Caco-2 (cell line): ENCODE measurements at regions not wholly inside any gene's neighbourhood (a gene's known extent, or its start where the extent isn't known, plus 50 kb on each side); places are given as distances from the start of the nearest gene placed in this dataset.

Source experiments
- BruUV-seq: library from RNA; stranded (reverse); fragments of 400-500 nt; replicated peaks from 2 replicates; lab custom pipeline; 2021; lab: Mats Ljungman, UMichigan
- CTCF ChIA-PET: fragments of 300-600 bp; sonication (Branson Sonifier 250); formaldehyde crosslinking; loops from one replicate; lab custom pipeline; 2022; ENCODE audit warnings: antibody characterized with exemption; lab: Charles Lee
- POLR2A ChIA-PET: fragments of 300-600 bp; sonication (Branson Sonifier 250); formaldehyde crosslinking; loops from one replicate; lab custom pipeline; 2022; ENCODE audit warnings: antibody characterized with exemption; lab: Charles Lee
- DNase-seq, 2 experiments: peaks; one replicate each; pipeline versions ENCODE4 v3.0.0 to v3.0.0-alpha.2; 2020 to 2022
- H3K27me3 ChIP-seq: replicated peaks from 2 replicates; pipeline ENCODE4 v1.6.0; 2011; ENCODE audit warnings: low read length; ENCODE audit not compliant: control insufficient read depth, insufficient read depth
- H3K36me3 ChIP-seq: 2 replicates; pipeline ENCODE4 v1.5.1; 2011; ENCODE audit warnings: low read length; ENCODE audit not compliant: control insufficient read depth, insufficient read depth
- H3K4me1 ChIP-seq: fragments of 250-450 bp; sonication (Bioruptor Pico); 2 replicates; pipeline ENCODE4 v1.5.1; 2020; ENCODE audit warnings: mild to moderate bottlenecking
- H3K4me3 ChIP-seq: 2 replicates; pipeline ENCODE4 v1.5.1; 2011; ENCODE audit warnings: low read depth, mild to moderate bottlenecking, control low read depth, low read length
- H3K9me3 ChIP-seq: fragments of 250-450 bp; sonication (Bioruptor Pico); 2 replicates; pipeline ENCODE4 v1.5.1; 2020; ENCODE audit warnings: mild to moderate bottlenecking, moderate library complexity
- H3K27ac Mint-ChIP-seq: one replicate; pipeline ENCODE4 v1.8.0; 2022; ENCODE audit warnings: mixed read lengths; ENCODE audit not compliant: unreplicated experiment
- H3K27me3 Mint-ChIP-seq: one replicate; pipeline ENCODE4 v1.8.0; 2022; ENCODE audit warnings: mixed read lengths; ENCODE audit not compliant: insufficient read depth, unreplicated experiment
- H3K36me3 Mint-ChIP-seq: one replicate; pipeline ENCODE4 v1.8.0; 2022; ENCODE audit warnings: mild to moderate bottlenecking, mixed read lengths; ENCODE audit not compliant: insufficient read depth, unreplicated experiment
- H3K4me1 Mint-ChIP-seq: one replicate; pipeline ENCODE4 v1.8.0; 2022; ENCODE audit warnings: low read depth, mixed read lengths; ENCODE audit not compliant: unreplicated experiment
- H3K4me3 Mint-ChIP-seq: one replicate; pipeline ENCODE4 v1.8.0; 2022; ENCODE audit warnings: mild to moderate bottlenecking, moderate library complexity, mixed read lengths; ENCODE audit not compliant: unreplicated experiment
- H3K9me3 Mint-ChIP-seq: one replicate; pipeline ENCODE4 v1.8.0; 2022; ENCODE audit warnings: mixed read lengths; ENCODE audit not compliant: unreplicated experiment
- CTCF ChIP-seq, 2 experiments: fragments of 200-600 bp in 1 of 2; IDR thresholded peaks; 1 replicate in 1 of 2; 2 replicates in 1 of 2; pipeline versions ENCODE4 v1.5.1 to v1.8.0; 2011 to 2022; ENCODE audit warnings: antibody characterized with exemption in 1 of 2, control low read depth in 1 of 2, inconsistent platforms in 1 of 2, low read depth in 1 of 2, low read length in 1 of 2, mild to moderate bottlenecking in 1 of 2, moderate library complexity in 1 of 2; ENCODE audit not compliant: insufficient read depth in 1 of 2, severe bottlenecking in 1 of 2, unreplicated experiment in 1 of 2
- intact Hi-C: fragments of 100-400 bp; cut with micrococcal nuclease; formaldehyde crosslinking; loops from one replicate; pipeline ENCODE4 v1.10.0; 2022; ENCODE audit not compliant: unreplicated experiment

DNA sequence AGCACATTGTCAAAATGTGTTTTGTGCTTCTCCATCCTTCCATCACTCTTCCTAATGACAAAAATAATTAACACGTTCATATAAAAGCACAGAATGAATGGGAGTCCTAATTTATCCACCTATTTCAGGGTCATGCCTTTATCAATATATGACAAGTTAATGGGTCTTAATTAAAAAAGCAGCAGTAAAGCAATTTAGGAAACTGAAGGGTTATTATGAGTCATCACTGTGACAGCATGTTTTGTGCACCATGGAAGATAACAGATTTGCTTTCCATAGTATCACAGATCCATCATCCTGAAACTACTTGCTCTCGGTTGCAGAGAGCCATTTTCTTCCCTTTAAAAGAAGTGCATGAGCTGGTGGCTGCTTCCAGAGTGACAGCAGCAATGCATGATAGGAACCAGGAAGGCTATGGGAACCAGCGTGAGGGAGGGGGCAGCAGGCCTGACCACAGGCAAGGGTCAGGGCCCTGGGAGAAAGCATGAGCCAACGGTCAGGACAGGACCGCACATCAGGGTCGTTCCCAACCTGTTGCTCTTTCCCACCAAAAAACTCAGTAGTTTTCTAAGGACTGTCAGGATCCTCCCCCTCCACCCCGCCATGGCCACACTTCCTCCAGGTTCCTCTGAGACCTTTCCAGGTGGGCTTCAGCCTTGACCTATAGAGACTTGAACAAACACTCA is 784.1 kb downstream of the UQCRFS1 start:
- intact Hi-C loops, result no loop called here
- Histone ChIP-seq H3K4me3 (no peak overlapping the region), H3K36me3 (no peaks in the 10 kb centered on the region), H3K27me3 (no peaks in the 10 kb centered on the region), H3K4me1 (no peaks in the 10 kb centered on the region), H3K9me3 (no peaks in the 10 kb centered on the region)
- CTCF ChIA-PET, result no interaction called here
- Mint-ChIP-seq H3K4me3 (no peak overlapping the region), H3K27me3 (peaks cover 3% of the 10 kb centered on the region), H3K4me1 (no peaks in the 10 kb centered on the region), H3K36me3 (no peaks in the 10 kb centered on the region), H3K9me3 (peaks cover 23% of the 10 kb centered on the region), H3K27ac (no peak overlapping the region)
- POLR2A ChIA-PET, result no interaction called here
- TF ChIP-seq CTCF (IDR thresholded peaks at IDR 0.05; ENCODE audit: insufficient read depth in 1 of 2, low read depth in 1 of 2, low read length in 1 of 2, severe bottlenecking in 1 of 2, unreplicated experiment in 1 of 2), result no peak
- no peak for DNase-seq
- BruUV-seq, result no TSS peak

DNA sequence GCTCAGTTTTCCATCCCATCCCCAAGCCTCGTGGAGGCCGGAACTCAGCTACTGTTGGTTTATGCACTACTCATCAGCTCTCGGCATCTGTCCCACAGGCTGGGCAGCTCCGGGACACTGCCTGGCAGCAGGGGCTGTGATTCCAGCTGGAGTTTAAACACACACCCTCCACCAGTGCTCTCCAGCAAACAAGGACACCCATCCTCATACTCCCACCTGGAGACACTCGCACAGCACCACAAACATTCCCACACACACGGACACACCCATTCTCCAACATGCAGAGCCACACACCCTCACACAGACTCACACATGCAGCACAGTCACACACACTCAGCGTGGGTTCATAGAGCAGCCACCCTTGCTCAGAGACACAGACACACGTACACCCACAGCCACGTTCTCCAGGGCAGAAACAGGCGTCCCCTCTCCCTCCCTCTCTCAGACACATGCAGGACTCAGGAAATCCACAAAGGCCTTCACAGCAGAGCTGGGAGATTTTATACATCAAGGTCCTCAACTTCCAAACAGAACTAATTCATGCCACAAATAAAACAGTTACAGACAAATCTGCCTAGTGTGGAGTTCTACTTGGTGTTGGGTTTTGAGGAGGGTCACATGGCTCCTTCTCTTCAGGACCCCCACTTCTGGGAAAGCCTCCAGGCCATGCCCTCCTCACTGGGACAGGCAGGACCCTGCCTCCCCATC is 785.4 kb downstream of the UQCRFS1 start:
- no peaks in the 10 kb centered on the region for H3K36me3 Mint-ChIP-seq
- Histone ChIP-seq H3K36me3 (no peaks in the 10 kb centered on the region), H3K4me3 (no peak overlapping the region), H3K4me1 (no peaks in the 10 kb centered on the region), H3K27me3 (no peaks in the 10 kb centered on the region), H3K9me3 (no peaks in the 10 kb centered on the region)
- intact Hi-C loops, result no loop called here
- H3K9me3 Mint-ChIP-seq, result peaks cover 11% of the 10 kb centered on the region
- no TSS peak for BruUV-seq
- H3K27me3 Mint-ChIP-seq, result no peaks in the 10 kb centered on the region
- no peak overlapping the region for H3K27ac Mint-ChIP-seq
- no peak overlapping the region for H3K4me3 Mint-ChIP-seq
- no peak for DNase-seq
- no peak for TF ChIP-seq CTCF (IDR thresholded peaks at IDR 0.05; ENCODE audit: insufficient read depth in 1 of 2, low read depth in 1 of 2, low read length in 1 of 2, severe bottlenecking in 1 of 2, unreplicated experiment in 1 of 2)
- ChIA-PET POLR2A (no interaction called here), CTCF (no interaction called here)
- H3K4me1 Mint-ChIP-seq, result no peaks in the 10 kb centered on the region

DNA sequence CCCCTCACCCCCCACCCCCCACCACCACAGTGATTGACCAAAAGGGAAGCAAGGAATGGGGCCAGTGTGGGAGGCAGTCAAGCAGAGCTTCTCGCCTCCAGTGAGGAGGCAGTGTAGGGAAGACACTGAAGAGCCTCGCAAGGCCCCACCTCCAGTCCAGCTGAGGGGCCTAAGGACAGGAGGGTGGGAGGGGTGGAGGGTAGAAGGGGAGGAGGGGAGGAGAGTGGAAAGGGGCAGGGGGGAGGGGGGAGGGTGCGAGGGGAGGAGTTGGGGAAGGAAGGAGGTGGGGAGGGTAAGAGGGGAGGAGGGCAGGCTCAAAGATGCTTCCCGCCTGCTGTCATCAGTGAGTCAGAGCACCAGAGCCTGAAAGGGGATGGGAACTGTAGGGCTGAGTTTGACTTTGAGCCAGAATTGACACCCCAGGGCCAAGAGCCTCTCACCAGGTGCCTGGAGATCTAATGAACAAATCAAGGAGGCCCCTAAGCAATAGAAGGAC is 786.2 kb downstream of the UQCRFS1 start:
- Histone ChIP-seq H3K27me3 (no peaks in the 10 kb centered on the region), H3K4me1 (no peaks in the 10 kb centered on the region), H3K36me3 (no peaks in the 10 kb centered on the region), H3K9me3 (no peaks in the 10 kb centered on the region), H3K4me3 (no peak overlapping the region)
- no peaks in the 10 kb centered on the region for H3K36me3 Mint-ChIP-seq
- peaks cover 8% of the 10 kb centered on the region for H3K9me3 Mint-ChIP-seq
- CTCF ChIA-PET, result no interaction called here
- no TSS peak for BruUV-seq
- intact Hi-C loops, result no loop called here
- H3K27ac Mint-ChIP-seq, result no peak overlapping the region
- POLR2A ChIA-PET, result no interaction called here
- no peak overlapping the region for H3K4me3 Mint-ChIP-seq
- DNase-seq, result no peak
- TF ChIP-seq CTCF (IDR thresholded peaks at IDR 0.05; ENCODE audit: insufficient read depth in 1 of 2, low read depth in 1 of 2, low read length in 1 of 2, severe bottlenecking in 1 of 2, unreplicated experiment in 1 of 2), result no peak
- H3K4me1 Mint-ChIP-seq, result no peaks in the 10 kb centered on the region
- no peaks in the 10 kb centered on the region for H3K27me3 Mint-ChIP-seq
